Chondrocyte (in vitro differentiated cells): ENCODE measurements at regions not wholly inside any gene's neighbourhood (a gene's known extent, or its start where the extent isn't known, plus 50 kb on each side); places are given as distances from the start of the nearest gene placed in this dataset.
A peak's percentile ranks its signal among the peaks of the same experiment; 100 is the strongest.

Source experiments
- DNase-seq: peaks from one replicate; pipeline ENCODE4 v3.0.0; 2021; ENCODE audit warnings: mixed read lengths, low spot score
- H3K27ac Mint-ChIP-seq: one replicate; pipeline ENCODE4 v1.8.0; 2021; ENCODE audit warnings: mild to moderate bottlenecking, moderate library complexity, mixed read lengths; ENCODE audit not compliant: unreplicated experiment
- H3K27me3 Mint-ChIP-seq: 2 replicates; pipeline ENCODE4 v1.8.0; 2021; ENCODE audit warnings: low read depth, mixed read lengths
- H3K36me3 Mint-ChIP-seq: 2 replicates; pipeline ENCODE4 v1.8.0; 2021; ENCODE audit warnings: low read depth, mixed read lengths
- H3K4me1 Mint-ChIP-seq: 2 replicates; pipeline ENCODE4 v1.8.0; 2021; ENCODE audit warnings: low read depth, mild to moderate bottlenecking, mixed read lengths
- H3K4me3 Mint-ChIP-seq: one replicate; pipeline ENCODE4 v1.8.0; 2021; ENCODE audit warnings: mild to moderate bottlenecking, moderate library complexity, mixed read lengths; ENCODE audit not compliant: unreplicated experiment
- H3K9me3 Mint-ChIP-seq: 2 replicates; pipeline ENCODE4 v1.8.0; 2021; ENCODE audit warnings: low read depth, mixed read lengths
- TF ChIP-seq, protein P1 (sequence below): fragments of 200-600 bp; sonication (generic); IDR thresholded peaks from 2 replicates; pipeline ENCODE4 v1.5.0; 2021; ENCODE audit warnings: antibody characterized with exemption, mild to moderate bottlenecking, moderate library complexity

DNA sequence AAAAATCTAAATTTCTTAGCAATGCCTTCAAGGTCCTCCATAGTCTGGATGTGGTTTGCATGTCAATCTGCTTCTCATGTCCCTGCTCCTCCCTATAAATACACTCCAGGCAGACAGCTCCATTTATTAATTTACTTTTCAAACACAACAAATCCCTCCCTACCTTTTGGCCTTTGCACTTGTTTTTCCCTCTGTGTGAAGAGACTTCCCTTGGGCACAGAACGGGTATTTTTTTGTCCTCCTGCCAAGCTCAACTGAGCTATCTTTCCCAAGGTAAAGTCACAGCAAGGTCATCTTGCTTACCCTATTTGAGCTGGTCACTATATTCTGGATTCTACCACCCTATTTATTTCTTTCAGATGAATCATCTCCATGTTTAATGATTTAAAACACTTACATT is 159.6 kb upstream of the ANKH start:
- Mint-ChIP-seq H3K27ac (no peak overlapping the region), H3K4me3 (no peak overlapping the region), H3K36me3 (peaks cover 3% of the 10 kb centered on the region), H3K9me3 (no peaks in the 10 kb centered on the region), H3K27me3 (peaks cover 33% of the 10 kb centered on the region), H3K4me1 (peaks cover 11% of the 10 kb centered on the region)
- TF ChIP-seq, protein P1, sequence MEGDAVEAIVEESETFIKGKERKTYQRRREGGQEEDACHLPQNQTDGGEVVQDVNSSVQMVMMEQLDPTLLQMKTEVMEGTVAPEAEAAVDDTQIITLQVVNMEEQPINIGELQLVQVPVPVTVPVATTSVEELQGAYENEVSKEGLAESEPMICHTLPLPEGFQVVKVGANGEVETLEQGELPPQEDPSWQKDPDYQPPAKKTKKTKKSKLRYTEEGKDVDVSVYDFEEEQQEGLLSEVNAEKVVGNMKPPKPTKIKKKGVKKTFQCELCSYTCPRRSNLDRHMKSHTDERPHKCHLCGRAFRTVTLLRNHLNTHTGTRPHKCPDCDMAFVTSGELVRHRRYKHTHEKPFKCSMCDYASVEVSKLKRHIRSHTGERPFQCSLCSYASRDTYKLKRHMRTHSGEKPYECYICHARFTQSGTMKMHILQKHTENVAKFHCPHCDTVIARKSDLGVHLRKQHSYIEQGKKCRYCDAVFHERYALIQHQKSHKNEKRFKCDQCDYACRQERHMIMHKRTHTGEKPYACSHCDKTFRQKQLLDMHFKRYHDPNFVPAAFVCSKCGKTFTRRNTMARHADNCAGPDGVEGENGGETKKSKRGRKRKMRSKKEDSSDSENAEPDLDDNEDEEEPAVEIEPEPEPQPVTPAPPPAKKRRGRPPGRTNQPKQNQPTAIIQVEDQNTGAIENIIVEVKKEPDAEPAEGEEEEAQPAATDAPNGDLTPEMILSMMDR = no peak
- DNase-seq = no peak

DNA sequence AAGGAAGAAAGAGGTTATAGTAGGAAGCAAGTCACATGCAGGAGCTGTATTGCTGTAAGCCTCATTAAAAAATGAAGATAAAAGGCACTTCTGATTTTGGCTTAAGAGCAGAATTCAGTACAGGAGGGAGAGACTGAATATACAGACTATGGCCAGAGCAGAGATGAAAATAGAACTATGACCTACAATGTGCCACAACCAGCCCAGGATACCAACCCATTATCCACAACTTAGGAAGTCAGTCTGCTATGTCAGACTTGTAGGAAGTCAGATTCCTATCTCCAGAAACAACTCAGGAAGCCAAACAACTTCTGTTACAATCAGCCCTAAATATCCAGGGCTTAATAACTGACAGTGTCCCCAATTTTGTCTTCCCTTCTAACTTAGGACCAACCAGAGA is 156.2 kb upstream of the ANKH start:
- peaks cover 6% of the 10 kb centered on the region for H3K36me3 Mint-ChIP-seq
- peaks cover 22% of the 10 kb centered on the region for H3K27me3 Mint-ChIP-seq
- H3K4me1 Mint-ChIP-seq = peaks cover 29% of the 10 kb centered on the region

DNA sequence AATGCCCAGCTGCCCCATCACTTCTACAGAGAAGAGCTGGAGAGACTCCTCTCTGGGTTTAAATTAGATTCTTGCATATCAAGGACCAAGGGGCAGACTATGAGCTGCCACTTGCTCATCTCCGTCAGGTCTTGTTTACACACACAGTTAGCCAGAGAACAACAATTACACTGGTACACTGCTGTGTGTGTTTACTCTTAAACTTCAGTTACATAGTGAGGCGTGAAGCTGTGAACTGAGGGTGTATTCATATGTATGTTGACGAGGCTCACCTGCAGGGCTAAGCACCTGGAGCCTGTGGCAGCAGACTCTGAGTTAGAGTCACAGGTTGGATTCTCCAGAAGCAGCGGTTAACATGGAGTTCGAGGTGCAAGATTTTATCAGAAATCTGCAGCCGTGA is 155.4 kb upstream of the ANKH start:
- Mint-ChIP-seq H3K27ac (no peak overlapping the region), H3K4me1 (peaks cover 33% of the 10 kb centered on the region), H3K36me3 (peaks cover 6% of the 10 kb centered on the region), H3K4me3 (no peak overlapping the region), H3K27me3 (peaks cover 18% of the 10 kb centered on the region), H3K9me3 (peaks cover 6% of the 10 kb centered on the region)
- TF ChIP-seq, protein P1 = no peak
- no peak for DNase-seq

More for the DNA sequence above, 156.2 kb upstream of the ANKH start:
- Mint-ChIP-seq H3K9me3 (peaks cover 6% of the 10 kb centered on the region), H3K27ac (no peak overlapping the region), H3K4me3 (no peak overlapping the region)
- DNase-seq = no peak
- TF ChIP-seq, protein P1 = no peak

DNA sequence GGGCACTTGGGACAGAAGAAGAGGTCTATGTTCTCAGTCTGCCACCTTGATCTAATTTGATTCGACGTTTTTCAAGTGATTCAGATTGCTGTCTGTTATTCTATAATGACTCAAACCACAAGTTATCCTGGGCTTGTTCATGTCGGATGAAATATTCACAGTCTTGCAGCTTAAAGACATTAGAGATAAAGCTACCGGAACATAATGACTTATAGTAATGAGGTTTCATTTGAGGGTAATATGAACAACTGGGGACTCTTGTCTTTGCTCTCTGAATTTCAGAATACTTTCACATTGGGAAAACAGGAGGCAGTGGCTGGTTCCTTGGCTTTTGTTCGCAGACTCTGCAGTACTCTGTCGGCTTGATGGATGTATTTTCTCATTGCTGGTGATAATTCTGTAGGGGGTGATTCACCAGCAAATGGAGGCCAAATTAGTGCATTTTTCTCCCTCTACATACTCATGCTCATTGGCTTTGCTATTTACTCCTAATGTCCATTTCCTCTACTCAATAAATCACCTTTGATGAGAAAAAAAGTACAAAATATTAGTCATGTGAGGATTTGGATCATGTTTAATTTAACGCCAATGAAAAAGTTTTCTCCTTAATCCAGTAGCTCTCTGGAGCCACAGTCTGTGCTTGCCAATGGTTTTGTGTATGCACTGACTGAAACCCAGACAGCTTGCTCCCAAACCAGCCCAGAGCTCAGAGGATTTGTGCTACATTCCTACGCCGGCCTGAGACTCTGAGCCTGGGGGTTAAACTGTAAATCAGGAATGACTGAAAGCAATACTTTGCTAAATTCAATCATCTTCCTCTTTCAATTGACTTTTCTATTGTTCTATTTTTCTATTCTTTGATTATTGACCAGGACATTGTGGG is 154.7 kb upstream of the ANKH start:
- Mint-ChIP-seq H3K36me3 (peaks cover 6% of the 10 kb centered on the region), H3K4me3 (no peak overlapping the region), H3K27ac (peak overlapping the region; percentile 53), H3K4me1 (peaks cover 40% of the 10 kb centered on the region), H3K9me3 (peaks cover 6% of the 10 kb centered on the region), H3K27me3 (peaks cover 15% of the 10 kb centered on the region)
- no peak for DNase-seq
- TF ChIP-seq, protein P1 = no peak

DNA sequence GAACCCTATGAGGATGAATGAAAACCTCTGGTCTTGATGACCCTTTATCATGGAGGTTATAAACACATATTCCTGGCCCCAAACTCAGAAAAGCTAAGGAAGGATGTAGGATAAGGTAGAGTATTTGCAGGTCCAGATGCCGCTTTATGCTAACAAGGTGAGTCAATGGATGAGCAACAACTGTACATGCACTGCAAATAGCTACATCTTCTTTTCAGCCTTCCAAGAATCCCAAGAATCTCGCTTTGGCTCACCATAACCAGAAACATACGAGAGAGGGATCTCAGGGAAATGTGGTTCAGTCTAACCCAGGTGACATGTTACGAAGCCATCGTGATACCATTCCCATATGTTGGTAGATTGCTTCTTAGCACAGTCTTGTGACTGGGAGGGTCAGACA is 152.3 kb upstream of the ANKH start:
- H3K9me3 Mint-ChIP-seq = peaks cover 6% of the 10 kb centered on the region
- no peaks in the 10 kb centered on the region for H3K27me3 Mint-ChIP-seq
- H3K4me3 Mint-ChIP-seq = no peak overlapping the region
- no peak for DNase-seq
- H3K4me1 Mint-ChIP-seq = peaks cover 62% of the 10 kb centered on the region
- H3K27ac Mint-ChIP-seq = no peak overlapping the region
- TF ChIP-seq, protein P1 = no peak
- peaks cover 6% of the 10 kb centered on the region for H3K36me3 Mint-ChIP-seq
